Islet of Langerhans (tissue), 1 donor: ENCODE measurements at regions not wholly inside any gene's neighbourhood (a gene's known extent, or its start where the extent isn't known, plus 50 kb on each side); places are given as distances from the start of the nearest gene placed in this dataset.
"Not testable (repeated sequence)": the region's sequence is repeated elsewhere in the genome, so short reads cannot be mapped to it uniquely, and the experiment has no call there.

ENCODE experiments used
- FAIRE-seq: peaks from one replicate; lab custom pipeline; 2011; peaks lifted over from hg19 to GRCh38; lab: Jason Lieb, UNC

DNA sequence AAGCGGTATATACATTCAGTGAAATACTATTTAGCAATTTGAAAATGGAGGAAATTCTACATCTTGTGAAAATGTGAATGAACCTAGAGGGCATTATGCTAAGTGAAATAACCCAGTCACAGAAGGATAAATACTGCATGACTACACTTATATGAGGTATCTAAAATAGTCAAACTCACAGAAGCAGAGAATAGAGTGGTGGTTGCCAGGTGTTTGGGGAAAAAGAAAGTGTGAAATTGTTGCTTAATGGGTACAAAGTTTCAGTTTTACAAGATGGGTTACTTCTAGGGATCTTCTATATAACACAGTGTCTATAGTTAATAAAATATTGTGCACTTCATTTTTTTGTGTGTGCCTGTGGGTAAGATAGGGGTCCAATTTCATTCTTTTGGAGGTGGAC is 1152.0 kb downstream of the EPHA7 start:
- FAIRE-seq, result no peak

DNA sequence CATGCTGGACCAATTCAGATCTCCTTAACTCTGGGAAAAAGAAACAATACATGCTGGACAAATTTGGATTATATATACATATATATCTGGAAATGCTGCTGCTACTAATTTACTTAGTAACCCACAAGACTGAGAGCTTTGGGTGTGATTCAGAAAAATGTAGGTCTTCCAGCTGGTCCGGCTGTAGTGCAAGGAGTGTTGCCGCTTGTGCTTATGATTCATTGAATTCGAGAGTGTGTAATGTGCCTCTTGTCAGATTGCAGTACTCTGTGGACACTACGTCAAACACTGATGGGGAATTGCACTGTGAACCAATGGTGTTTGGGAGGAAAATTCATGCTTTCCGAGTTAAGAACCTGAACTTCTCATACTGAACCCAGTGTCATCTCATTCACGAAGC is 1155.5 kb downstream of the EPHA7 start:
- no peak for FAIRE-seq

DNA sequence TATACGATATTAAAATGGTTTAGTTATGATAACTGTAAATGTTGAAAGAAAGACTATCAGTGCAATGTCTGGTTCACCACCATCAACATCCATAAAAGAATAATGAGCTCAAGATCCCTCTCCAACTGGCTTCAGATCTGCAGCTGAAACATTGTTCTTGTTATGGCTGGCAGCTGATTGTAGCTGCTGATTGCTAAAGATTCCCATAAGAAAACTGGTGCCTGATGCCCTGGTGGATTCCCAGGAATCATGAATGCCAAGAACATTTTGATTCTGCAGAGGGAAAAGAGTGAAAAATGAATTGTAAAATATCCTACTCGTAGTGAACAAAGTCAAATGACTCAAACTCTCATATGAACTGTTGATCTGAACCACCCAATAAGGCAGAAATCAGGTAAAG is 1160.2 kb downstream of the EPHA7 start:
- no peak for FAIRE-seq

DNA sequence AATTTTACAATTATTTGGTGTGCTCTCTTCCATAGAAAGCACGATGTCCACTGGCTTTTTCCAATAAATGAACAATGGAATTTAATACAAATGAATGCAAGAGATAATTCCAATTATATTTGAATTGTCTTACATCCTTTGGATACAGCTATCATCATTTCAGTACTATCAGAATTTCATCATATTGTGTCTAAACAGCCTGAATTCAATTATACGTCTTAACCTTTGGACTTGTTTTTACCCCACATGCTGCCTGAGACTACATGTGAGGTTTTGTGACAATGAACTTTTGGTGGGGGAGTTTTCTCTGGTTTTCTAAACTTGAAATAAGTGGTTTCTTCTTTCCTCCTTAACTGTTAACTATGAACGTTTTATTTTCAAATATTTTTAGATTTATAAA is 1176.0 kb downstream of the EPHA7 start:
- FAIRE-seq, result no peak

DNA sequence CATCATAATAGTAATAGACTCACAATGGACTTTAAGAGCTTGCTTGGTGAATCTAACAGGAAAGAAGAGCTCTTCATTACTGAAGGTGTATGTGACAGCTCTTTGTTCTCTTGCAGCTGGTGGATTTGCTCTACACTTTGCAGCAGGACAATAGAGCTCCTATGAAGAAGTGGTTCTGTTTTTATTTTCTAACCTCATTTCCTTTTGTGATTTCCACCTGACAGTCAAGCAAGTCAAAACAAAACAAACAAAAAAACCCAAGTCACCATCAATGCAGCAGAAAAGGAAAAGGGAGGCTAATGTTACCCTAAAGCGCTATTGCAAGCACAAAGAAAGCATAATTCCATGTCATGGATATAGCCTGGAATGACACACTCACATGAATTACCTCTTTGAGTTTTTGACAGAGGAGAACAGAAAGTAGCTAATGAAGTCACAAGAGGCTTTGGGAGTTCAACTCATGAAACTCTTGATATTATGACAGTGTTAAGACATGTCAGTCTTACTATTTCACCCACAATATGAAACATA is 1188.1 kb downstream of the EPHA7 start:
- FAIRE-seq, result no peak

DNA sequence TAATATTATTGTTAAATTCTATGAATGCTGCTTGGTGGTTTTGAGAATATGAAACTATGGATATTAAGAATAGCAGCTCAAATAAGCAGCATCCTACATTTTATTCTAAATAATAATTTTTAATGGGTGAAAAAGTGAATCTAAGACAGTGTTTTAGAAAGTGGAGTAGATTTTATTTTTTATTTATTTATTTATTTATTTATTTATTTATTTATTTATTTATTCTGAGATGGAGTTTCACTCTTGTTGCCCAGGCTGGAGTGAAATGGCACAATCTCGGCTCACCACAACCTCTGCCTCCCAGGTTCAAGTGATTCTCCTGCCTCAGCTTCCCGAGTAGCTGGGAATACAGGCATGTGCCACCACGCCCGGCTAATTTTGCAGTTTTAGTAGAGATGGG is 1199.4 kb downstream of the EPHA7 start:
- not testable (repeated sequence) for FAIRE-seq

DNA sequence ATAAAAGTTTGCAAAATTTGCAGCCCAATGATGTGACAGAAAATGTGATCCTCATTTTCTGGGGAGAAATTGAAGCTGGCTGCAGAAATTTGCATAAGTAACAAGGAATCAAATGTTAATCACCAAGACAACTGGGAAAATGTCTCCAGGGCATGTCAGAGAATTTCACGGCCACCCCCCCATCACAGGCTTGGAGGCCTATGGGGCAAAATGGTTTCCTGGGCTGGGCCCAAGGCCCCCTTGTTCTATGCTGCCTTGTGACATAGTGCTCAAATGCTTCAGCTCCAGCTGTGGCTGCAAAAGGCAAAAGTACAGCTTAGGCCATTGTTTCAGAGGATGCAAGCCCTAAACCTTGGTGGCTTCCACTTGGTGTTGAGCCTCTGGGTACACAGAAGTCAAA is 1202.6 kb downstream of the EPHA7 start:
- no peak for FAIRE-seq

DNA sequence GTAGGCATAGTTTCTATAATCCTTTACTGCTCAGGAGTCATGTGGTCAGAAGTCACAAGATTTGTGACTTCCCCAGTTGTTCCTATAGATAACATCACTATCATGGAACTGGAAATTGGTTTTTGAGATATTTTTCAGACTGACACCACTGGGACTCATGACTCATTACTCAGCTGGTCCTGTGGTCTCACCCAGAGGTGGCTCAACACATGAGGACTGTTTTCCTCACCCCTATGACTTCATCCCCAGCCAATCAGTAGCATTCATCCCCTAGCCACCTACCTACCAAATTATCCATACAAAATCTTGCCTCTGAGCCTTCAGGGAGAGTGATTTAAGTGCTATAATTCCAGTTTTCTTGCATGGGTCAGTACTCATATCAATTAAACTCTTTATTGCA is 1217.7 kb downstream of the EPHA7 start:
- FAIRE-seq, result no peak

DNA sequence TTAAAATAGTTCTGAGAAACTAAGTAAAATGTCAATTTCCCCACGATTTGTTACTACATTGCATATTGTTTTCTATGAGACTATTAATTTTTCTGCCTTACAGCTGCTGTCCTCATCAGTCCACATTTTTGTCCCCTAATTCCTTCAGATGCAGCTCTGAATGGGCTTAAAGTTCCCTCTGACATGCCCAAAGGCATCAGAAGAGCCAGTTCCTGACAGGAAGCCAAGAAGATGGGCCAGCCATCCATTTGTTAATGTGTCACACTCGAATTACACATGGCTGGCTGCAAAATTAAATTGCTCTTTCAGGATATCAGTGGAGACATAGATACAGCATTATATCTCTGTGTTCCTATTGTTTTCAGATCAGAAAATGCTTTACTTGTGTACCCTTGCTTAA is 1223.0 kb downstream of the EPHA7 start:
- no peak for FAIRE-seq

DNA sequence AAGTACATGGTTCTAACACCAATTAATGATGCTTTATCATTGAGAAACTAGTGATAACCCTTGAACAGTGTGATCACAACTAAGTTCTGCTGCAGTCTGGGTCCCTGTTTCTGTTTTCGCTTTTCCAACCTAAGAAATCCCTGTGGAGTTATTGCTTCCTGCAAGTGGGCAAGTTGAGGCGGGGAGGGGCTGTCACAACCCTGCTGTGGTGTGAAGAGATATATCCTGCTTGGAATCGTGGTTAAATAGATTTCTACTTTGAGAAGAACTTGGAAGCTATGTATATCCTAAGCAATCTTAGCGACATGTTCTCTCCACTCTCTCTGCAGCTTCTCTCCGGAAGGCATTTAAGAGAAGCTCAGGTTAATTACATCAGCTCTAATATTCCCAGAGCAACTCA is 1223.6 kb downstream of the EPHA7 start:
- FAIRE-seq, result no peak

DNA sequence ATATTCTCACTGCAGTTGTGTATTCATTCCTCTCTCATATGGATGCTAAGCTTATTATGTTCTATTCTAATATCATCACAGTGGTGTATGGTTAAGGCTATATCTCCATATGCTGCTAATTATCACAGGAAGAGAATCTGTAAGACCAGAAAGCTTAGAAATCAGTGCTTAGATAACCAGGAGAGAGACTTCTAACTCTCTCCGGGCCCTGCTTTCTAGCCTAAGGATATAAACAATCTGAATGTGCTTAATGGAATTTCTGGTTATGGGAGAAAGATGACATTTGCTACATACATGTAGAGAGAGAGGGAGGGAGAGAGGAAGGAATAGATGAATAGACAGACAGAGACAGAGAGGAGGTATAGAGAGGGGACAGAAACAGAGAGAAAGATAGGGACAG is 1231.3 kb downstream of the EPHA7 start:
- FAIRE-seq, result no peak

DNA sequence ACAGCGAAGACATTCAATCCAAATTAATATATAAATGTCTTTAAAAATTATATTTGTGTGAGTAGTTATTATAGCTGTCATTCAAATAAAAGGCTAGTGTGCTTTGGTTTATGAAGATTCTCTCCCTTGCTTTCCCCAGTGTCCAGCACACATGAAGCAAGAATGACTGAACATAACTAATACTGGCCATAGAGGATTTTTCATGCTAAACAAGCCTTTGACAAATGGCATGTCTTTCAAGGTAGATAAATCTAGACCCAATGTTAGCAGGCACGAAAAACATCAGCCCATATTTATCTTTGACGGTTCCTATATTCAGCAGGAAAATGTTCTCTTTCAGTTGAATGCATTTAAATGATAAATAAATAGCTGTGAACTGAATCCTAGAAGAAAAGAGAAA is 1234.4 kb downstream of the EPHA7 start:
- FAIRE-seq, result no peak

DNA sequence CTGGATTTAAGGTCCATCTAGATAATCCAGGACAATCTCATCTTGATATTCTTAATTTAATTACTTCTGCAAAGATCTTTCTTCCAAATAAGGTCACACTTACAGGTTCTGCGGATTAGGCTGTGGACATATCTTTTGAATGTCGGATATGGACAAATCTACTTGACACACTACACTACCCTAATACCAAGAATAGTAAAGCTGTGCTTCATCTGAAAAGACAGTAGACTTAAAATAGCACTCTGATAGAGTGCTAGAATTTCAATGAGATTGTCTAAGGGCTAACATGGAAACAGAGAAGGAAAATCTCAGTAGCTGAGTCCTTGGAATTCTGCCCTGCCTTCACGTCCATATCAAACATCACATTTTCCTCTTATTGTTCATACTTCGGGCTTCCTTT is 1238.0 kb downstream of the EPHA7 start:
- FAIRE-seq, result no peak

DNA sequence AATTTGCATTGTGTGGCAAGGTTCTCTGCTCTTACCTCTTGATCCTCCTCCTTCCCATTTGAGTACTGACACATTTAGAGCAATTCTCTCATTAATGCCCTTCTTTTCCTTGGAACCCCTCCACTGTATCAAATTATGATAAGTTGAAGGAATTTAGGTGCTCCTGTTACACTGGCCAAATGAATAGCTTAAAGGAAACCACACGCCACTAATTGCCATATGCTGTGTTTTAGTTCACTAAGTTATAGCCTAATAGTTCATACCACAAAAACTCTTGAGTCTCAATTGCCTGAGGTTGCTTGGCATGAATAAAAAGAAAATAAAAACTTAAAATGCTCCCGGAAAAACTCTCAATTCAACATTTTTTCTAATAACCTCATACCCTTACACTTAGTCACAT is 1239.3 kb downstream of the EPHA7 start:
- FAIRE-seq, result no peak

DNA sequence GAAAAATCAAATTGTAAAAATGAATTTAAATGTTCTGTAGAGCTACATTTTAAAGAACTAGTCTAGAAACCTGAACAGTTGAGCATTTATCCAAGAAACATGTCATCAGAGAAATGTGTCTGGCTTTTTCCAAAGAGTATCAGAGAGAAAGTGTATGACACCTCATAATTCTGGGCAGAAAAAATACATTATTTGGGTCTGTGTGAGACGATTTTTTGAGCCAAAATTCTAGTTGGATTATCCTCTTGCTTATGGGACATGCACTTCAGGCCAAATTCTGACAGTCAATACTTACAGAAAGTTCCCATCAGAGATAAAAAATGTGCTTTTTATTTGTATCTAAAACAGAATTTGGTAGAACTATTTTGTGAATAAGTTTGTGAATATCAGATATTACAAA is 1242.7 kb downstream of the EPHA7 start:
- FAIRE-seq, result no peak

DNA sequence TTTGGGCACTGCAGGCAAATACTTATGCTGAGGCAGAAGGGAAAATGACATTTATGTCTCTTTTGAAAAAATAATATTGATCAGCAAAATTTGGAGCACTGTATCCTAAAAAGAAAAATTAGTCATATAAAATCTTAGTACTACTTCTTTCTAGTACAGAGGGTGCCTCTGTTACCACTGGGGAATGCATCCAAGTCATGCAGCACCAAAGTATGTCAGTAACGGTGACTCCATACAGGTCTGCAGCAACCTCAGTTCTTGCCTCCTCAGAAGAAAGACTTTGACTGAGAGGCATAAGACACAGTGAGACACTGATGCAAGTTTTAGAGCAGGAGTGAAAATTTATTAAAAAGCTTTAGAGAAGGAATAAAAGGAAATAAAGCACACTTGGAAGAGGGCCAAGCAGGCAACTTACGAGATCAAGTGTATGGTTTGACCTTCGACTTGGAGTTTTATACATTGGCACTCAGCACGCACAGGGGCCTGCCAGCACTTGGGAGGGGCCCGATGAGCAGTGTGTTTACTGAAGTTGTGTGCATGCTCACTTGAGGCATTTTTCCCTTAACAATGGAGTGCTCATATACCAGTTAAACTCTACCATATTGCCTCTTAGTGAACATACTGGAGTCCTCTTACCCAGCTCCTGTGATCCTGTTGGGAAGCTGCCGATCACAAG is 1244.8 kb downstream of the EPHA7 start:
- no peak for FAIRE-seq

DNA sequence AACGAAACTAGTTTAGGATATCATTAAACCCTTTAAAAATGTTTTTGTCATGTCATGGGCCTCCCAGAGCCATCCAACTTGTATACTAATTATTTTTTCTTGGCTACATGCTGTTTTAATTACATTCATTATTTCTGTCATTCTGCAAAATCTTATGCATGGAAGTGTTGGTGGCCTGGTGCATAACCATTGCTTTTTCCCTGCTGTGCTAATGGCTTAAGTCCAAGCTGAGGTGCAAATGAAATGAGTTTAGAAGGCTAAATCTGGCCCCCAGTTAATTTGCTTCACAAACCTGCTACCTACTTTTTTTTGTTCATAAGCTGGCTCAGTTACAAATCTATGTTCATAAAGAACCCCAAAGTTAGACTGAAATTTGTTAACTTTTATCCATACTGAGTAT is 1249.9 kb downstream of the EPHA7 start:
- no peak for FAIRE-seq

DNA sequence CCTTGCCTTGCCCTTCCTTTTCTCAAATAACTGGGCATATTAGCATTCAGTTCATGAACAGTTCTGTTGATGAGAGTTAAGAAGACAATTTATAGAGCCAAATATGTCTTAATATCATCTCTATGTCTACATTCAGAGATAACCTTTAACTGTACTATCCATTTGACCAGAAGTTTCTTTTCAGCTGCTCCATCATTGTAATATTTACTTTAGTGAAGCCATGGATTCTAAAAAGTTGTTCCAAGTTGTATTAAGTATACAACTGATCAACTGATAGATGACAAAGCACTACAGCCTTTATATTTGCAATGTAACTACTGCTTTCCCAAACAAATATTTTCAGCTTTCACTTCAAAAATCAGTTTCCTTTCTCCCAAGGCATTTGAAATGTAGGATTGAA is 1252.7 kb downstream of the EPHA7 start:
- FAIRE-seq, result no peak

DNA sequence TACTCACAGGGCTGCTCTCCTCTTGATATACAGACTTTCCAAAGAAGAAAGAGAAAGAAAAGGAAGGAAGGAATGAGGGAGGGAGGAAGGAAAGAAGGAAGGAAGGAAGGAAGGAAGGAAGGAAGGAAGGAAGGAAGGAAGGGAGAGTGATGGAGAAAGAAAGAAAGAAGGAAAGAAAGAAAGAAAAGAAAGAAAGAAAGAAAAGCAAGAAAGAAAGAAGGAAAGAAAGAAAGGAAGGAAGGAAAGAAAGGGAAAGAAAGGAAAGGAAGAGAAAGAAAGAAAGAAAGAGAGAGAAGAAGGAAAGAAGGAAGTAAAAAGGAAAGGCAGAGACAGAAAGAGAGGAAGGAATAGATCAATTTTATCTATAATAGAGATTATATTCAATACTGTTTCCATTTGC is 1257.4 kb downstream of the EPHA7 start:
- no peak for FAIRE-seq

DNA sequence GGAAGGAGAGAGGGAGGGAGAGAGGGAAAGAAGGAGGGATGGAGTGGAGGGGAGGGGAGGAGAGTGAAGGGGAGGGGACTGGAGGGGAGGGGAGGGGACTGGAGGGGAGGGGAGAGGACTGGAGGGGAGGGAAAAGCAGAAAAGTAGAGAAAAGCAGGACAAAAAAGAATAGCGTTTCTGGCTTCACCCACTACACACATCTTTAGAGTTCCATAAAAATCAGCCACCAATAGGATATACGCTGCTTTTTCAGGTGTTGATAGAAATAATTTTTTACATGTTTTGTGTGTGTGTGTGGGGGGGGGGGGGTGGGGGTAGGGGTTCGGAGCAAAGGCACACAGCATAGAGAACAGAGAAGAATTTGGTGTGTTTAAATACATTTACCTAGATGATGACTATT is 1259.1 kb downstream of the EPHA7 start:
- FAIRE-seq, result no peak

DNA sequence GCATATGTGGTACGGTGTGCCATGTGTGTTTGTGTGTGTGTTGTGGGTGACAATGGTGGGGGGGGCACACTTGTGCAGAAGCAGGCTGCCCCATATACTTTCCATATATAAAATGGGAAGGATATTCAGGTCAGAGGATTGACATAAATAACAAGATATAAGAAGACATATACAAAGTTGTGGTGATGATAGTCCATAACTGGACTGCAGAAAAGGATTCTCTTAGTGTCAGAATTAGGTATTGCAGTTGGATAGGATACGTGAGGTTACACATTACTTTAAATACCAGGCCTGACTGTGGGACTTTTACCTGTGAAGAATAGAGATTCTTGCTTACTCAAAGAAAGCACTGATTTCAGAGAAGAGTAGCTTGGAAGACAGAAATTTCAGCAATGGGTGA is 1260.3 kb downstream of the EPHA7 start:
- FAIRE-seq, result no peak

DNA sequence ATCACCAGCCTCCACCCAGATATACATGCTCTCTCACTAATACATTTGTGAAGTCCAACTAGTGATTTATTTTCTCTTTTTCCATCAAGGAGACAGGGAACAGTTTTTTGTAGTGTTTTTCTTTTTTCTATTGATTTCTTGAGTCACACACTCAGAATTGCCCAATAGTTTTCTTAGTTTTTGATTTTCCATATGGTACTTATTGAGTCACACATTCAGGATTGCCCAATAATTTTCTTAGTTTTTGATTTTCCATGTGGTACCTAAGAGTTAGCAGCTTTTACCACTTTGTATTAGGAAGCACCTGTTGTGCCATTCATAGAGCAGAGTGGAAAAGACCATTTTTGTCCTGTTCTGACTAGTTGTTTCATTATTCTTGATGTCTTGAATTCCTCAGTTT is 1268.8 kb downstream of the EPHA7 start:
- no peak for FAIRE-seq

DNA sequence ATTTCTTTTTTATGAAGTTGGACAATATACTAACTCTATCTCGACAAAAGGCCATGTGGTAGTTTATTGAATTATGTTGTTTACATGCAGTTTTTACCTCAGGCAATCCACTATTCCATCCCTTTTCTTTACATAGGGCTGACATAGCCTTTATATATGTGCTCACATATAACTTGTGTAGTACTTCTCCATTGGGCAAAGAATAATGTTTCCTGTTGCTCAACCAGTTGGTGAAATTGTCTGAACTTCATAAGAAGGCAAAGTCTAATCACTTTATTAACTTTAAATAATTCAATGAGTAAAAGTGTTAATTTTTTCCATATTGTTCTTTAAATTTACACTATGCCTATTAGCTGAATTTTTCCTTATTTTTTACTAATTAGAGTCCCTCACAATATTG is 1272.1 kb downstream of the EPHA7 start:
- FAIRE-seq, result no peak

DNA sequence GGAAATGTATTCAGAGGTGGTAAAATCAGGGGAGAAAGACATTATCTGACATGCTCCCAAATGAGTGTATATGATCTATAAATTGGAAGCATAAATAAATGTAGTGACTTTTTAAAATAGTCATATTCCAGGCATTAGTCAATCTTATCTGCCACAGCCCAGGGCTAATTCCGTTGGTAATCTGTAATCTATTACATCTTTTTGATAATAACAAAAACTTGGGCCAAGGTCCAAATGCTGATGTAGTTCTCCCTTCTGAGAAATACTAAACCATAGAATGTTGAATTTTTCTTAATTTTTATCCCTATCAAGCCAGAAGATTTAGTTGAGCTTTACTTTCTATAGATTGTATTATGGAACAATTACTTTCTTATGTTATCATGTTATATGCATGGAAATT is 1279.8 kb downstream of the EPHA7 start:
- FAIRE-seq, result no peak

DNA sequence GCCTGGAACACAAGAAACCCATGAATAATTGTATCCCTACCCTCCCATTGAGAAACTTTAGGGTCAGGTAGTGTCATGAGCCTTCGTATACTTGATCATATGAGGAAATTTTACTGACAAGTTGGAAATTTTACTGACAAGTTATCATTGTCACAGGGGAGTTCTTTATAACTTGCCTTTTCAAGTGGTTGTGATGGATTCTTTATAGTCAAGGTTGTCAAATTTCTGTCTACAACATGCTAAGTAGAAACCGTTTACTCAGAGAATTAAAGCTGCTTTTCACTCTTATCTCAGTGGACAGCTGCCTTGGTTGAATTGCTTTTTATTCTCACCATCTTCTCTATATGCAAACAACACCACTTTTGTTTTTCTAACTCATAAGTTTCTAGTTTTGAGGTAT is 1286.4 kb downstream of the EPHA7 start:
- FAIRE-seq, result no peak
